ENCODE measurements at regions not wholly inside any gene's neighbourhood (a gene's known extent, or its start where the extent isn't known, plus 50 kb on each side); places are given as distances from the start of the nearest gene placed in this dataset.

DNA sequence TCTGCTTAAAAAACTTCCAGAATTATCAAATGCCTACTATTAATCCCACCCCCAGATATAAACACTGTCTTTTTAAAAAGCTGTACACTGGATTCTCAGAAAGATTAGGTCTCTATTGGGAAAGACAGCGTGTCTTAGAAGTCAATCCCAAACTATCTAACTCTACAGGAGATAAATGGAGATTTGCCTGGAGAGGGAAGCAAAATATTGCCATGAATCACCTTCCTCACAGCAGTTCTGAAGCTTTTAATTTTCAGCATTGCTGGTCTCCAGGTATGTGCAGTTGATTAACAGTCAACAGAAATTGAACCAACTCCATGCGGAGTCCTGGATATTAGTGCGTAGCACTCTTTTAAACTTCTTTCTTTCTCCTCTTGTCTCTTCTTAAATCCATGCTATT lies 122.2 kb downstream of the DSC3 start:
- no peak overlapping the region for H3K4me3 ChIP-seq (replicated peaks in 1 of 2; ENCODE audit: low read depth in 2 of 2, low read length in 2 of 2)
- DNase-seq (ENCODE audit: low read depth in 2 of 2) = no peak
- TF ChIP-seq CTCF (IDR thresholded peaks at IDR 0.05; ENCODE audit: low read depth, low read length) = no peak

DNA sequence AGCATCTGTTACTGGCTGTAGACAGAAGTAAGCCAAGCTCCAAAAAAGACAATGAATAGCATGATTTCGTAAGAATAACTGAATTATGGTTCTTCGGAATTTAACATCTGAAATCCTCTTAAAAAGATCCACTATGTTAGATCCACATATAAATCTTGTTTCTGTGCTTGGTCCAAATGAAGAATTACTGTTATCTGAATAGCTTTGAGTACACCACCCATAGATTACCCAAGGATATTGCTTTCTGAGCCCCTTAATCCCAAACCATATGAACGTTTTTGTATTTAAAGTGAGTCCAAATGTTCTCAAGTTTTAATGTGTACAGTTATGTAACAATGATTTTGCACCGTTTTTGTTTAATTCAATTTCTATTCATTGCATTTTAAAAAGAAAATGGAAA lies 124.9 kb downstream of the DSC3 start:
- TF ChIP-seq CTCF (IDR thresholded peaks at IDR 0.05; ENCODE audit: low read depth, low read length) = no peak
- H3K4me3 ChIP-seq (replicated peaks in 1 of 2; ENCODE audit: low read depth in 2 of 2, low read length in 2 of 2) = no peak overlapping the region
- no peak for DNase-seq (ENCODE audit: low read depth in 2 of 2)

- TF ChIP-seq CTCF (IDR thresholded peaks at IDR 0.05; ENCODE audit: low read depth, low read length) = no peak
- no peak for DNase-seq (ENCODE audit: low read depth in 2 of 2)
- no peak overlapping the region for H3K4me3 ChIP-seq (replicated peaks in 1 of 2; ENCODE audit: low read depth in 2 of 2, low read length in 2 of 2)
These were observed 127.1 kb downstream of the DSC3 start for GRCh38 chr18:30915336-30915988.

DNA sequence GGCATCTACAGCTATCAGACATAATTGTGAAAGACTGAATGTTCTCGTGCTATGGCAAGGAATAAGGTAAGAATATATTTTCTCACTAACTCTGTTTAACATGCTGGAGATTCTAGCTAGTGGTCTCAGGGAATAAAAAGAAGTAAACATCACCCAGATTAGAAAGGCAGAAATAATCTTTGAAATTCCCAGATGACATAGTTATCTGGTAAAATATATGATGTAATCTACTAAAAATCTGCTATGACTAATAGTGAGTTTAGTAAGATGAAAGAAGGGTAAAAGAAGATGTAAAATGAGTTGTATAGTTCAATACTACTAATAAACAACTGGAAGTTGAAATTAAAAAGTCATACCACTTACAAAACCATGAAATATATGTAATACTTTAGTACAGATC lies 134.2 kb downstream of the DSC3 start:
- H3K4me3 ChIP-seq (replicated peaks in 1 of 2; ENCODE audit: low read depth in 2 of 2, low read length in 2 of 2) = no peak overlapping the region
- no peak for DNase-seq (ENCODE audit: low read depth in 2 of 2)
- no peak for TF ChIP-seq CTCF (IDR thresholded peaks at IDR 0.05; ENCODE audit: low read depth, low read length)

DNA sequence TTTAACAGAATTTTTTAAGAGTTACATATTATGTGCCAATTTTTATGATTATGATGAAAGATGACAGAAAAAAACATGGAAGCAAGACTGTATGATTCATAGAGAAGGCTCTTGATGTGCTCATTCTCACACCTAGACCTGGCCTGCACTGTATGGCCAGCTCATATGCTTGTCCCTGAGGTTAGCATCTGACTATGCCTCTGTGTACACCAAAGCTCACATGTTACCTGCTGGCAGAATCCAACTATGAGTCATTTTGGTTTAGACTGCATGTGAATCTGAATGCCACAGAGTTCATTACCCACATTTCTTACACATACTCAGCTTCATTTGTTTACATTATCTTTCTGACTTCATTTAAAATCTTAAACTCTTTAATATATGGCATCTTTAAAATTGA lies 139.0 kb downstream of the DSC3 start:
- no peak for TF ChIP-seq CTCF (IDR thresholded peaks at IDR 0.05; ENCODE audit: low read depth, low read length)
- no peak overlapping the region for H3K4me3 ChIP-seq (replicated peaks in 1 of 2; ENCODE audit: low read depth in 2 of 2, low read length in 2 of 2)
- DNase-seq (ENCODE audit: low read depth in 2 of 2) = peak in 1 of 2 donors; percentile 3

DNA sequence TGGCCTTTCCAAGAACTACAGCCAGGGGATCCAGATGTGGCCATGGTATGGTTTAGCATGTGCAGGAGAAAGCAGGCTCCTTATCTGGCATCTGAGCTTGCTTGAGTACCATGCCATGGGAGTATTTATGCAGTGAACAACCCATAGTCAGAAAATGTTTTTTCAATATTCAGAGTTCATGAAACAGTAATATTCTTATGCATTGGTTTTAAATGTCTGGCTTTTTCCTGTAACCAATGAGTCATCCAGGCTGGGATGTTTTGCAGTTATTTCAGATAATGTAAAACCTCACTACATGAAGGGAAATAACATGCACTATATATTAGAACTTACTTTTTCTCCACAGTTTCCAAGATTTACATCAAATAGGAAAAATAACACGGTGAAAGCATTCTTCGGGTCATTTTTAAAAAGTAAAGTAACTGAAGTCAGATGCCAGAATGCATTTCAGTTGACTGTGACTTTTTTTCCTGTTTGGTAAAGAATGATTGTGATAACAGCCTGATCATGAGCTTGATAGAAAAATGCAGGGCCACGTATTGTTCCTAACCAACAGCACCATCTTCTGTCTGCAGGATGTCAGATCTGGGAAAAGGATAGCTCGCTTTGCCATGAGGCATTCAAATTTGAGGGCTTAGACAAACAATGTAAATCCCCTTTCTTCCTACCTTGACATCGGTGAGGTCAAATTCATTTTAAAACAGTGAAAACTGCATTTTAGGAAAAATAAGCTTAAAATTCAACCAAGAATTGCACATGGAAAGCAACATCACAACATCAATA lies 152.8 kb downstream of the DSC3 start:
- DNase-seq (ENCODE audit: low read depth in 2 of 2) = peak; percentile 6 to 9
- peak; percentile 3 for TF ChIP-seq CTCF (IDR thresholded peaks at IDR 0.05; ENCODE audit: low read depth, low read length)
- H3K4me3 ChIP-seq (replicated peaks in 1 of 2; ENCODE audit: low read depth in 2 of 2, low read length in 2 of 2) = no peak overlapping the region
